Sigmoid colon (tissue), 4 donors: ENCODE measurements at regions not wholly inside any gene's neighbourhood (a gene's known extent, or its start where the extent isn't known, plus 50 kb on each side); places are given as distances from the start of the nearest gene placed in this dataset.

ENCODE experiments used
- EP300 ChIP-seq, 4 donors: sonication (generic); formaldehyde crosslinking; IDR thresholded peaks; one replicate each; pipeline ENCODE4 v1.6.1; 2017; ENCODE audit warnings: antibody characterized with exemption in 4 of 4
- TF ChIP-seq, protein P1 (sequence below), 4 experiments: fragments of 450-650 bp in 3 of 4; fragments of 200-600 bp in 1 of 4; IDR thresholded peaks; one replicate each; pipeline ENCODE4 v1.5.1; 2016 to 2019; ENCODE audit warnings: antibody characterized with exemption in 4 of 4, mild to moderate bottlenecking in 3 of 4, moderate library complexity in 2 of 4

DNA sequence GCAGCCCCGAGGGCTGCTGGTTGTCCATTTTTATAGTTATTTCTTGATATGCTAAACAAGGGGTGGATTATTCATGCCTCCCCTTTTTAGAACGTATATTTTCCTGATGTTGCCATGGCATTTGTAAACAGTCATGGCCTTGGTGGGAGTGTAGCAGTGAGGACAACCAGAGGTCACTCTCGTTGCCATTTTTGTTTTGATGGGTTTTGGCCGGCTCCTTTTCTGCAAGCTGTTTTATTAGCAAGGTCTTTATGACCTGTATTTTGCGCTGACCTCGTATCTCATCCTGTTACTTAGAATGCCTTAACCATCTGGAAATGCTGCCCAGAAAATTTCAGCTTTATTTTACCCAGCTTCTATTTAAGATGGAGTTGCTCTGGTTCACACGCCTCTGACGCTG lies 825.8 kb upstream of the CDH2 start:
- TF ChIP-seq, protein P1, sequence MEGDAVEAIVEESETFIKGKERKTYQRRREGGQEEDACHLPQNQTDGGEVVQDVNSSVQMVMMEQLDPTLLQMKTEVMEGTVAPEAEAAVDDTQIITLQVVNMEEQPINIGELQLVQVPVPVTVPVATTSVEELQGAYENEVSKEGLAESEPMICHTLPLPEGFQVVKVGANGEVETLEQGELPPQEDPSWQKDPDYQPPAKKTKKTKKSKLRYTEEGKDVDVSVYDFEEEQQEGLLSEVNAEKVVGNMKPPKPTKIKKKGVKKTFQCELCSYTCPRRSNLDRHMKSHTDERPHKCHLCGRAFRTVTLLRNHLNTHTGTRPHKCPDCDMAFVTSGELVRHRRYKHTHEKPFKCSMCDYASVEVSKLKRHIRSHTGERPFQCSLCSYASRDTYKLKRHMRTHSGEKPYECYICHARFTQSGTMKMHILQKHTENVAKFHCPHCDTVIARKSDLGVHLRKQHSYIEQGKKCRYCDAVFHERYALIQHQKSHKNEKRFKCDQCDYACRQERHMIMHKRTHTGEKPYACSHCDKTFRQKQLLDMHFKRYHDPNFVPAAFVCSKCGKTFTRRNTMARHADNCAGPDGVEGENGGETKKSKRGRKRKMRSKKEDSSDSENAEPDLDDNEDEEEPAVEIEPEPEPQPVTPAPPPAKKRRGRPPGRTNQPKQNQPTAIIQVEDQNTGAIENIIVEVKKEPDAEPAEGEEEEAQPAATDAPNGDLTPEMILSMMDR (IDR thresholded peaks at IDR 0.05) = no peak
- no peak for TF ChIP-seq EP300 (IDR thresholded peaks at IDR 0.05)
